GM13977 (cell line): ENCODE measurements at regions not wholly inside any gene's neighbourhood (a gene's known extent, or its start where the extent isn't known, plus 50 kb on each side); places are given as distances from the start of the nearest gene placed in this dataset.

Experiments
- DNase-seq: peaks from one replicate; pipeline ENCODE4 v3.0.0; 2012; ENCODE audit warnings: low spot score
- CTCF ChIP-seq: IDR thresholded peaks from 2 replicates; pipeline ENCODE4 v1.5.1; 2012; ENCODE audit warnings: mild to moderate bottlenecking, control low read depth; ENCODE audit not compliant: insufficient read depth; ENCODE audit errors: extremely low read depth, missing control alignments
- in situ Hi-C: fragments of 300-500 bp; cut with MboI; formaldehyde crosslinking; loops from one replicate; pipeline ENCODE4 v1.12.0; 2022; ENCODE audit warnings: low sequenced_read_pairs, low pct_unique_long_range_greater_than_20kb, mixed read lengths, inconsistent platforms; ENCODE audit not compliant: unreplicated experiment

- no peak for DNase-seq
- in situ Hi-C loops, result no loop called here
- no peak for TF ChIP-seq CTCF
Measured at GRCh38 chr7:47145982-47146381, 435.9 kb downstream of the TNS3 start.

- no peak for DNase-seq
- TF ChIP-seq CTCF, result no peak
- in situ Hi-C loops, result no loop called here
Measured at GRCh38 chr7:47145186-47145725, 436.7 kb downstream of the TNS3 start.

GRCh38 chr7:47143339-47143738 is 438.6 kb downstream of the TNS3 start:
- no peak for TF ChIP-seq CTCF
- in situ Hi-C loops, result no loop called here
- DNase-seq, result no peak

GRCh38 chr7:47142867-47143175 is 439.1 kb downstream of the TNS3 start:
- no peak for TF ChIP-seq CTCF
- DNase-seq, result no peak

GRCh38 chr7:47142169-47142866 is 439.6 kb downstream of the TNS3 start:
- no peak for DNase-seq
- in situ Hi-C loops, result no loop called here
- no peak for TF ChIP-seq CTCF

More at GRCh38 chr7:47142867-47143175, 439.1 kb downstream of the TNS3 start:
- in situ Hi-C loops, result no loop called here

GRCh38 chr7:47132471-47132870 is 449.4 kb downstream of the TNS3 start:
- no peak for DNase-seq
- in situ Hi-C loops, result no loop called here
- TF ChIP-seq CTCF, result no peak
